Stimulated activated CD4-positive, alpha-beta T cell treated with anti-CD3 and anti-CD28 coated beads, Interleukin-2, amount 100 ng/mL, for 4 hours (primary cell): ENCODE measurements at regions not wholly inside any gene's neighbourhood (a gene's known extent, or its start where the extent isn't known, plus 50 kb on each side); places are given as distances from the start of the nearest gene placed in this dataset.
"Not testable (repeated sequence)": the region's sequence is repeated elsewhere in the genome, so short reads cannot be mapped to it uniquely, and the experiment has no call there.

Experiments
- DNase-seq: peaks from one replicate; pipeline ENCODE4 v3.0.0-alpha.2; 2020; ENCODE audit warnings: low read depth

GRCh38 chr1:9441451-9442133, 97.7 kb upstream of the SLC25A33 start:
- DNase-seq: no peak

DNA sequence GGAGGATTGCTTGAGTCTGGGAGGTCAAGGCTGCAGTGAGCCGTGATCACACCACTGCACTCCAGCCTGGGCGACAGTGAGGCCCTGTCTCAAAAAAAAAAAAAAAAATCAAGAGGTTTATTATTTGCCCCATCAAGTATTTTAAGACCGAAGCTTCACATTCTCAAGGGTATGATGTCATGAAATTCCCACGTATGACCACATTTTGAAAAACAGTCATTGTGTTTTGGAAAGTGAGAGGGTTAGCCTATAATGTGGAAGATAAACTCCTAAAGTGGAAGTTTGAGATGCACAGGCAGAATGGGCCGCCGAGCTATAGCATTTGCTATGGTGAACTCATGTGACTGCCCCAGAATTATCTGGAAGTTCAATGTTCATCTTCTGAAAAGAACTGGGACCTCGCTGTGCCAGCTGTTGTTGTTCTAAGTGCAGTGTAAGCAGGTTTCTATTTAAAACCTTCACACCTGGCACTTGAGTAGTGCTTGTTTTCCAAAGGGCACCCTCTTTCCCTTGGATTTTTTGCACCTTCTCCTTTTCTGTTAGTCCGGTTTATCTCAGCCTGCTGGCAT, 96.9 kb upstream of the SLC25A33 start:
- no peak for DNase-seq

GRCh38 chr1:9442986-9443385, 96.3 kb upstream of the SLC25A33 start:
- no peak for DNase-seq

GRCh38 chr1:9443913-9444445, 95.3 kb upstream of the SLC25A33 start:
- DNase-seq: no peak

- DNase-seq: no peak
Measured at GRCh38 chr1:9444532-9444931, 94.7 kb upstream of the SLC25A33 start.

DNA sequence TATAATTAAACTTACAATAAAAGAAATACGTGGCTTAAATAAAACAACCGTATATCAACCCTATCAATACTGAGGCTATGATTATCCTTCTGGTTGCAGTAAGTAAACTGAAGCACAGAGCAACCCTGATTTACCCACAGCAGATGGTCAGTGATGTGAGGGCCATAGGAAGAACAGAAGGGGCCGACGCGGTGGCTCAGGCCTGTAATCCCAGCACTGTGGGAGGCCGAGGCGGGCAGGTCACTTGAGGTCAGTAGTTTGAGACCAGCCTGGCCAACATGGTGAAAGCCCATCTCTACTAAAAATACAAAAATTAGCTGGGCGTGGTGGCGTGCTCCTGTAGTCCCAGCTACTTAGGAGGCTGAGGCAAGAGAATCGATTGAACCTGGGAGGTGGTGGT, 94.2 kb upstream of the SLC25A33 start:
- not testable (repeated sequence) for DNase-seq

GRCh38 chr1:9447215-9447960, 91.9 kb upstream of the SLC25A33 start:
- no peak for DNase-seq

- no peak for DNase-seq
Measured at GRCh38 chr1:9448132-9449109, 90.8 kb upstream of the SLC25A33 start.

DNA sequence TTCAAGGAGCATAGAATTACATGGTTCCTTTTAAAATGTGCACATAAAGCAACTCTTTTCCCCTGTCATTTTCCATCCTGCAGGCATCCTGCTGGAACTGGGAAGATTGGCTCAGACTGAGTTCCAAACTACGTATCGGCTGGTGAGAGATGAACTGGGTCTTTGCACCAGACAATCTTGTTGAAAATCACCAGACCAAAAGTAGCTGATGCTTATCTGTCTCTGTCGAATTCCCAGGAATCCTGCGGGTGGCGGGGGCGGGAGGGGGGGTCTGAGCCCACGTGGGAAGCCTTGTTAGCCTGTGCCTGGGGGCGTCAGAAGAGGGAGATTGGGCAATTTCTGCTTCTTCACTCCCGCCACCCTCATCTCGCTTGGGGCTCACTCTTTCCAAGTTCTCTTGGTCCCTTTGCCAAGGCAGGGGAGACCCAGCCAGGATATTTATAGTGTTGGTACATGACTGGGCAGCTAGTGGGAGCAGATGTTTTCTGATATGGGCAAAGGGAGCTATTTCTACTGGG, 90.1 kb upstream of the SLC25A33 start:
- no peak for DNase-seq

GRCh38 chr1:9449976-9450696, 89.1 kb upstream of the SLC25A33 start:
- no peak for DNase-seq

DNA sequence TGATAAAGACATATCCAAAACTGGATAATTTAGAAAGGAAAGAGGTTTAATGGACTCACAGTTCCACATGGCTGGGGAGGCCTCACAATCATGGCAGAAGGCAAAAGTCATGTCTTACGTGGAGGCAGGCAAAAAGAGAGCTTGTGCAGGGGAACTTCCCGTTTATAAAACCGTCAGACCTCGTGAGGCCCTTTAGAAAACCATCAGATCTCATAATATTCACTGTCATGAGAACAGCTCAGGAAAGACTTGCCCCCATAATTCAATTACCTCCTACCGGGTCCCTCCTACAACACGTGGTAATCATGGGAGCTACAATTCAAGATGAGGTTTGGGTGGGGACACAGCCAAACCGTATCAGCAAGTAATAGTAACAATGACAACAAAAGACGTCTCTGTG, 88.2 kb upstream of the SLC25A33 start:
- no peak for DNase-seq

DNA sequence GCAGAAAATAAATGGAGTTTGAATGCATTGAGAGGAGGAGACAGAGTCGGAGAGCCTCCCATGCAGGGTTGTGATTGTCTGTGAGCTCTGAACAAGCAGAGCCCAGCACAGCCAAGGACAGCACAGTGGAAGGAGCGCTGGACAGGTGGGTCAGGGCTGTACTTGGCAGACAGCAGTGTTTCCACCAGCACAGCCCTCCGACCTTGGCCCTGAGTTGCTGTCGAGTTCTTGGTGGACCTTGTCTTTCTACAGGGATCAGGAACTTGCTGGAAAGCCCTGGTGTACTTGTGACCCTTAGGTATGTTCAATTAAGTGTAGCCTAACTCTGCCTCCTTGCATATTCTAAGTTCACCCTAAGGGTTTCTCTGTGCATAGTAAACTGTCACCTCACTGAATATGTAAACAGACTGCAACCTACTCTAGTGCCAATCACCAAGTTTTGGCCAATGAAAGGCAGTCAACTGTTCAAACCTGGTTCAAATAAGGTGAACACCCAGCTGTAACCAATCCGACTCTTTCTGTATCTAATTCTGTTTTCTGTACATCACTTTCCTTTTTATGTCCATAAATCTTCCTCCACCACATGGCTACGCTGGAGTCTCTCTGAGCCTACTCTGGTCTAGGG, 86.6 kb upstream of the SLC25A33 start:
- DNase-seq: no peak

DNA sequence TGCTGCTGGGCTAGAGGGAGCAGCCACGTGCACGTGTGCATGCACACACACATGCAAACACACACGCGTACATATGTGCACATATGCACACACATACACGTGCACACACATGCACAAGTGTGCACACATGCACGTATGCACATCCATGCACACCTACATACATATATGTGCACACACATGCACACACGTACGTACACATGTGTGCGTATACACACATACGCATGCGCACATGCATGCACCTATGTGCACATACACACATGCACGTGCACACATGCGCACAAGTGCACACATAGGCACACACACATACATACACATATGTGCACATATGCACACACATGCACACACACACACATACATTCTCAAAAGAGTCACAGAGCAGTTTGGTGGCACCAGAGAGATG, 85.9 kb upstream of the SLC25A33 start:
- no peak for DNase-seq

- no peak for DNase-seq
Measured at GRCh38 chr1:9453779-9454418, 85.4 kb upstream of the SLC25A33 start.

DNA sequence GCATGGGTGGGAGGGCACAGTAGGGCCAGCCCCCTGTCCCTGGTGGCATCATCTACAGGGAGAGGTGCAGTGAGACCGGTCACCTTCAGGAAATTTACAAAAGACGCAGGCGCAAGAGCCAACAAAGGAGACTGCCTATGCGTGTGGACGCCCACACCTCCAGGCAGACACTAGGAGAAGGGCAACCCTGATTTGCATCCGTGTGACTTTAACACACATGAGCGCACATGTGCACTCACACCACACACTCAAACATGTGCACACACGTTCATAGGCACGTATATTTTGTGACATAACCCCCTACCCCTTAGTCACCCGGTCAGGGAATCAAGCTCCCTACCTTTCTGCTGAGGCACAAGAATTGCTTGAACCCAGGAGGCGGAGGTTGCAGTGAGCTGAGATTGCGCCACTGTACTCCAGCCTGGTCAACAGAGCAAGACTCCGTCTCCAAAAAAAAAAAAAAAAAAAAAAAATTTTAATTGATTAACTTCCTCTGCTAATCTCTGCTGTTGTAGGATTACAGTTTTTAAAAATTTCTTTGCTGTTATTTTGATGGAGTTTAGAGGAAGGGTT, 84.7 kb upstream of the SLC25A33 start:
- DNase-seq: no peak

DNA sequence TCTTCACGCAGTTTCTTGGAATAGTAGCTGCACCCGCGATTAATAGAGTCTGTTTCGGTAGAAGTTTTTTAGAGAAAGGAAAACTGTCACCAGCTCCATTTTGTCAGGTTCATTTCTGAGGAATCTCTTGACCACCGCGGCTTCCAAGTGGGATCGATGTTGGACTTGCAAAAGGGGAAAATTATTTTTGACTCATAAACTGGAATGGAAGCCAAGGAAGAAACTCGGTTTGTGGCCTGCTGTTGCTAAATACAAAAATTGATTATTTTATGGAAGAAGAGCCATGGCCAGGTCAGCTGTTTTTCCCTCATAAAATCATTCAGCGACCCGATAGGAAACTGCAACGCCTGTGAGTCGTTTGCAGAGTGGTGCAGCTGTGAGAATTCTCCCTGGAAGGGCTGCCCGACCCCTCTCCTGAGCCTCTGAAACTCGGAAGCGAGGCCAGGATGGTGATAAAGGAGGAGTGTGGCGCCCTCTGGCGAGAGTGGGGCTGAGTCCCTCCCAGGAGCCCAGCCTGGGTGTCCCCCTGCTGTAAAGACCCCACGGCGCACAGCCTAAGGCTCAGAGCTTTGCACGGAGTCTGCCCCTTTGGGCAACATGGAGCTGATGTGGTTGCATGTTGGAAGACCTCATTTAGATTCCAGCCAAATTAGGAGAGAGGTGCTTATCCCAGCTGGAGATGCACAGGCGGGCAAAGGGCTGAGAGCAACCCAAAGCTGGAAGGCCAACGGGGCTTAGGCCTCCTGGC, 83.6 kb upstream of the SLC25A33 start:
- DNase-seq: peak; percentile 53

DNA sequence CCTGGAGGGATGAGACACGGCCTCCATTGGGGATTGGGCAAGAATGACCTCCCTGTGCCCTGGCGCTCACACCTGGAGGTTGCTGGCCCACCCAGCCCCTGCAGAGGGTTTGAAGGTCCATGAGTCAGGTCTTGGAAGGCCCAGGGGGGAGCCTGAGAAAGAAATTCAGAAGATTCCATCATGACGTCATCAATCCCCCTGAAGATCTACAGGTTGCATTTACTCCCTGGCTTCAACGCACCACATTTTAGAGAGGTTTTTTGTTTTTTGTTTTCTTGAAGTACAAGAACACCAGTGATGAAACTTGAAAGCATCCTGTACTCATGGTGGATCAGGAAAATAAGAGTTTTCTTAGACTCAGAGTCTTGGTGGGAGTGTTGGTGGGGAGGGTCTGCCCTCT, 82.4 kb upstream of the SLC25A33 start:
- no peak for DNase-seq

DNA sequence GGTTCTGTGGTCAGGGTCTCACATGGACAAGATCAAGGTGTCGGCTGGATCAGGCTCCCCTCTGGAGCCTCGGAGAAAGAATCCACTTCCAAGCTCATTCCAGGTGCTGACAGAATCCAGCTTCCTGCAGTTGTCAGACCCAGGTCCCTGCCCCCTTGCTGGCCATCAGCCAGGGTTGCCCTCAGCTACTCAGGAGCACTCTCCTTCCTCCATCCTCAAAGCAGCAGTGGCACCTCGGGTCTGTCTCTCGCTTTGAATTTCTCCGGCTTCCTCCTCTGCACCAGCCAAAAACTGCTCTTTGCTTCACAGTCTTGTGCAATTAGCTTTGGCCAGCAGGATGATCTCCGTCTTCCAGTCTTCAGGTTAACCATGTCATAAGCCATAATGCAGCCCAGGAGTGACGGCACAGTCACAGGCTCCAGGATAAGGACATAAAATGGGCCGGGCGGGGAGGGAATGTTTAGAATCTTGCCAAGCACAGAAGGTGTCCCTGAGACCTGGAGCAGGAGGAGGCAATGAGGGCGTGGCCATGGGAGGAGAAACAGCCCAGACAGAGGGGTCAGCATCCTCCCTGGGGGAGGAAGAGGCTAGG, 79.4 kb upstream of the SLC25A33 start:
- no peak for DNase-seq

- DNase-seq: no peak
Measured at GRCh38 chr1:9465640-9466039, 73.6 kb upstream of the SLC25A33 start.
